ENCODE measurements at regions not wholly inside any gene's neighbourhood (a gene's known extent, or its start where the extent isn't known, plus 50 kb on each side); places are given as distances from the start of the nearest gene placed in this dataset.

GRCh38 chr4:67109276-67109675 is 436.0 kb downstream of the CENPC start:
- TF ChIP-seq POLR2AphosphoS5 (IDR thresholded peaks at IDR 0.05; ENCODE audit: low read depth, low read length): no peak
- TF ChIP-seq TCF7L2 (IDR thresholded peaks at IDR 0.05; ENCODE audit: low read depth, low read length): no peak
- TF ChIP-seq CTCF (IDR thresholded peaks at IDR 0.05): no peak
- TF ChIP-seq SIN3A (IDR thresholded peaks at IDR 0.05; ENCODE audit: borderline replicate concordance, insufficient read depth, low read depth, low read length): no peak
- TF ChIP-seq, protein P1, sequence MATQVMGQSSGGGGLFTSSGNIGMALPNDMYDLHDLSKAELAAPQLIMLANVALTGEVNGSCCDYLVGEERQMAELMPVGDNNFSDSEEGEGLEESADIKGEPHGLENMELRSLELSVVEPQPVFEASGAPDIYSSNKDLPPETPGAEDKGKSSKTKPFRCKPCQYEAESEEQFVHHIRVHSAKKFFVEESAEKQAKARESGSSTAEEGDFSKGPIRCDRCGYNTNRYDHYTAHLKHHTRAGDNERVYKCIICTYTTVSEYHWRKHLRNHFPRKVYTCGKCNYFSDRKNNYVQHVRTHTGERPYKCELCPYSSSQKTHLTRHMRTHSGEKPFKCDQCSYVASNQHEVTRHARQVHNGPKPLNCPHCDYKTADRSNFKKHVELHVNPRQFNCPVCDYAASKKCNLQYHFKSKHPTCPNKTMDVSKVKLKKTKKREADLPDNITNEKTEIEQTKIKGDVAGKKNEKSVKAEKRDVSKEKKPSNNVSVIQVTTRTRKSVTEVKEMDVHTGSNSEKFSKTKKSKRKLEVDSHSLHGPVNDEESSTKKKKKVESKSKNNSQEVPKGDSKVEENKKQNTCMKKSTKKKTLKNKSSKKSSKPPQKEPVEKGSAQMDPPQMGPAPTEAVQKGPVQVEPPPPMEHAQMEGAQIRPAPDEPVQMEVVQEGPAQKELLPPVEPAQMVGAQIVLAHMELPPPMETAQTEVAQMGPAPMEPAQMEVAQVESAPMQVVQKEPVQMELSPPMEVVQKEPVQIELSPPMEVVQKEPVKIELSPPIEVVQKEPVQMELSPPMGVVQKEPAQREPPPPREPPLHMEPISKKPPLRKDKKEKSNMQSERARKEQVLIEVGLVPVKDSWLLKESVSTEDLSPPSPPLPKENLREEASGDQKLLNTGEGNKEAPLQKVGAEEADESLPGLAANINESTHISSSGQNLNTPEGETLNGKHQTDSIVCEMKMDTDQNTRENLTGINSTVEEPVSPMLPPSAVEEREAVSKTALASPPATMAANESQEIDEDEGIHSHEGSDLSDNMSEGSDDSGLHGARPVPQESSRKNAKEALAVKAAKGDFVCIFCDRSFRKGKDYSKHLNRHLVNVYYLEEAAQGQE (IDR thresholded peaks at IDR 0.05; ENCODE audit: insufficient read depth in 1 of 2, low read depth in 2 of 2, low read length in 1 of 2): no peak
- in situ Hi-C loops (cut with HindIII; ENCODE audit: low pct_unique_long_range_greater_than_20kb, low sequenced_read_pairs): no loop called here

DNA sequence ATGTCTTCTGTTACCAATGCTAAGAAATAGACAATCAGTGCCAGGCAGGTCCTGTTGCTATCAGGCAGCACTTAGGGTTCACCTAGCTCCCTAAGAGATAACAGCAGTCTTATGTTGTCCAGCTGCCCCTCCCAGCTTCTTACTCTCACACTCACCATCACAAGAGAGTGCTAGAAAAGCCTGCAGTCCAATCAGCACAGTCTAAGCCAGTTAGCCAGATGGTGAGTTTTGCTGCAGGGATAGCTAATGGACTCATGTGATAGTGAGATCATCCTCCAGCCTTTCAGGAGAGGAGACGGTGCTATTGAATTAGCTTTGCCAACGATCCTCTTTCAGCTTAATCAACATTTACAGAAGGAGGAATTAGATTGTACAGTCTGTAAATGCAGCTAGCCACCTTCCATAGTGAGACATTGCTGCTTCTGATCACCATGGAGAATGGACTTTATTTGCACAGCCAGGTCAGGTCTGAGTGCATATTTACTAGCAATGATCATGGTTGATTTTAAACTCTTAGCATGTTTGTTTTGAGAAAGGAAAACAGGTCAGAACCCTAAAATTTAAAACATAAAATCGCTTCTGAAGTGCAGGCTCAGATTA is 438.3 kb downstream of the CENPC start:
- Histone ChIP-seq H3K27me3 (ENCODE audit: control insufficient read depth, insufficient read depth, low read length) (no peaks in the 10 kb centered on the region), H3K27ac (ENCODE audit: low read length) (no peak overlapping the region), H3K36me3 (ENCODE audit: control insufficient read depth, insufficient read depth, low read length) (no peaks in the 10 kb centered on the region), H3K4me1 (ENCODE audit: control insufficient read depth, insufficient read depth, low read length) (no peaks in the 10 kb centered on the region), H3K4me3 (ENCODE audit: low read depth in 2 of 2, low read length in 2 of 2) (no peak overlapping the region), H3K9me3 (ENCODE audit: control insufficient read depth, insufficient read depth, low read depth, low read length) (no peaks in the 10 kb centered on the region)
- ATAC-seq (no peak), DNase-seq (ENCODE audit: low read depth, low spot score) (no peak)
- CTCF ChIA-PET: no interaction called here
- TF ChIP-seq, protein P1 (IDR thresholded peaks at IDR 0.05; ENCODE audit: insufficient read depth in 1 of 2, low read depth in 2 of 2, low read length in 1 of 2): no peak
- TF ChIP-seq TCF7L2 (IDR thresholded peaks at IDR 0.05; ENCODE audit: low read depth, low read length) (no peak), POLR2AphosphoS5 (IDR thresholded peaks at IDR 0.05; ENCODE audit: low read depth, low read length) (no peak), SIN3A (IDR thresholded peaks at IDR 0.05; ENCODE audit: borderline replicate concordance, insufficient read depth, low read depth, low read length) (no peak), CTCF (IDR thresholded peaks at IDR 0.05) (no peak)
- intact Hi-C loops (cut with micrococcal nuclease; ENCODE audit: unreplicated experiment): no loop called here
- in situ Hi-C loops (cut with HindIII; ENCODE audit: low pct_unique_long_range_greater_than_20kb, low sequenced_read_pairs): no loop called here
- POLR2A ChIA-PET: no interaction called here
- BruUV-seq (replicated peaks): no TSS peak

More at GRCh38 chr4:67109276-67109675, 436.0 kb downstream of the CENPC start:
- BruUV-seq (replicated peaks): no TSS peak
- CTCF ChIA-PET: no interaction called here
- Histone ChIP-seq H3K27ac (ENCODE audit: low read length) (no peak overlapping the region), H3K9me3 (ENCODE audit: control insufficient read depth, insufficient read depth, low read depth, low read length) (no peaks in the 10 kb centered on the region), H3K4me1 (ENCODE audit: control insufficient read depth, insufficient read depth, low read length) (no peaks in the 10 kb centered on the region), H3K36me3 (ENCODE audit: control insufficient read depth, insufficient read depth, low read length) (no peaks in the 10 kb centered on the region), H3K27me3 (ENCODE audit: control insufficient read depth, insufficient read depth, low read length) (no peaks in the 10 kb centered on the region), H3K4me3 (ENCODE audit: low read depth in 2 of 2, low read length in 2 of 2) (no peak overlapping the region)
- DNase-seq (ENCODE audit: low read depth, low spot score) (no peak), ATAC-seq (no peak)
- POLR2A ChIA-PET: no interaction called here
- intact Hi-C loops (cut with micrococcal nuclease; ENCODE audit: unreplicated experiment): no loop called here

All from Panc1 (cell line).